ENCODE measurements at regions not wholly inside any gene's neighbourhood (a gene's known extent, or its start where the extent isn't known, plus 50 kb on each side); places are given as distances from the start of the nearest gene placed in this dataset.

DNA sequence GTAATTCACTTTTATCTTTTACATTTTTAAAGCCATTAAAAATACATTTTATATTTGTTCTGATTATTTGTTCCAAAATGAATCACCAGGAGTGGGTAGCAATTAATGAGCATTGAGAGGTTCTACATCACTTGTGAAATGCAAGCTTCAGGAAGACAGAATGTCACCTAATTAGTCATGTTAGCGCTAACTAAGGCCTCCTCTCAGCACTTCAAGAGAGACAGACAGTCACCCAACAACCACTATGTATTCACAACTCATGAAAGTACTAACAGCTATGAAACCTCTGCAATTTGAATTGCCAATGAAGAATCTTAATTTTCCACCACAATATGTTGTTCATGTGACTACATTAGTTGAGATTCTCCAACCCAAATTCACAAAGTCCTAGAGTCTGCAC, 611.0 kb downstream of the KCNJ3 start:
- no peak for TF ChIP-seq CTCF (IDR thresholded peaks at IDR 0.05)
- no peak for TF ChIP-seq POLR2A (IDR thresholded peaks at IDR 0.05)
